ENCODE measurements at regions not wholly inside any gene's neighbourhood (a gene's known extent, or its start where the extent isn't known, plus 50 kb on each side); places are given as distances from the start of the nearest gene placed in this dataset.
A peak's percentile ranks its signal among the peaks of the same experiment; 100 is the strongest.

- Histone ChIP-seq H3K27ac (no peak overlapping the region), H2AFZ (no peak overlapping the region)
- 59% methylated on average over 3 of the region's 3 CpGs for WGBS (ENCODE audit: low lambda C conversion rate, missing lambda C conversion rate)
Observed at GRCh38 chr1:106879538-106879937, 176.9 kb upstream of the PRMT6 start.

GRCh38 chr1:106880226-106880625 lies 176.2 kb upstream of the PRMT6 start:
- TF ChIP-seq, protein P1, sequence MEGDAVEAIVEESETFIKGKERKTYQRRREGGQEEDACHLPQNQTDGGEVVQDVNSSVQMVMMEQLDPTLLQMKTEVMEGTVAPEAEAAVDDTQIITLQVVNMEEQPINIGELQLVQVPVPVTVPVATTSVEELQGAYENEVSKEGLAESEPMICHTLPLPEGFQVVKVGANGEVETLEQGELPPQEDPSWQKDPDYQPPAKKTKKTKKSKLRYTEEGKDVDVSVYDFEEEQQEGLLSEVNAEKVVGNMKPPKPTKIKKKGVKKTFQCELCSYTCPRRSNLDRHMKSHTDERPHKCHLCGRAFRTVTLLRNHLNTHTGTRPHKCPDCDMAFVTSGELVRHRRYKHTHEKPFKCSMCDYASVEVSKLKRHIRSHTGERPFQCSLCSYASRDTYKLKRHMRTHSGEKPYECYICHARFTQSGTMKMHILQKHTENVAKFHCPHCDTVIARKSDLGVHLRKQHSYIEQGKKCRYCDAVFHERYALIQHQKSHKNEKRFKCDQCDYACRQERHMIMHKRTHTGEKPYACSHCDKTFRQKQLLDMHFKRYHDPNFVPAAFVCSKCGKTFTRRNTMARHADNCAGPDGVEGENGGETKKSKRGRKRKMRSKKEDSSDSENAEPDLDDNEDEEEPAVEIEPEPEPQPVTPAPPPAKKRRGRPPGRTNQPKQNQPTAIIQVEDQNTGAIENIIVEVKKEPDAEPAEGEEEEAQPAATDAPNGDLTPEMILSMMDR (IDR thresholded peaks at IDR 0.05; ENCODE audit: poor library complexity), result no peak
- TF ChIP-seq EZH2phosphoT487 (IDR thresholded peaks at IDR 0.05; ENCODE audit: low read depth, severe bottlenecking, unreplicated experiment) (no peak), EZH2 (IDR thresholded peaks at IDR 0.05; ENCODE audit: borderline replicate concordance) (no peak)

More at GRCh38 chr1:106879538-106879937, 176.9 kb upstream of the PRMT6 start:
- no peaks in the 10 kb centered on the region for H3K9me3 ChIP-seq (ENCODE audit: low read depth)
- no peaks in the 10 kb centered on the region for H3K9me2 ChIP-seq (replicated peaks; ENCODE audit: insufficient read depth)
- DNase-seq (ENCODE audit: low spot score), result peak; percentile 6
- no peaks in the 10 kb centered on the region for H3K36me3 ChIP-seq (replicated peaks; ENCODE audit: insufficient read depth, low read depth)
- TF ChIP-seq EZH2phosphoT487 (IDR thresholded peaks at IDR 0.05; ENCODE audit: low read depth, severe bottlenecking, unreplicated experiment), result no peak
- no peak for TF ChIP-seq EZH2 (IDR thresholded peaks at IDR 0.05; ENCODE audit: borderline replicate concordance)
- TF ChIP-seq, protein P1 (IDR thresholded peaks at IDR 0.05; ENCODE audit: poor library complexity), result no peak
- H3K27me3 ChIP-seq, result no peaks in the 10 kb centered on the region
- H3K79me2 ChIP-seq, result no peaks in the 10 kb centered on the region
- no peak overlapping the region for H3K4me2 ChIP-seq
- H3K4me3 ChIP-seq, result no peak overlapping the region
- H3K4me1 ChIP-seq (ENCODE audit: insufficient read depth), result no peaks in the 10 kb centered on the region
- H4K20me1 ChIP-seq (ENCODE audit: insufficient read depth, poor library complexity, severe bottlenecking), result no peaks in the 10 kb centered on the region

GRCh38 chr1:106883208-106883607 lies 173.3 kb upstream of the PRMT6 start:
- Histone ChIP-seq H3K27me3 (no peaks in the 10 kb centered on the region), H4K20me1 (ENCODE audit: insufficient read depth, poor library complexity, severe bottlenecking) (no peaks in the 10 kb centered on the region), H3K79me2 (no peaks in the 10 kb centered on the region), H3K27ac (no peak overlapping the region), H3K4me2 (no peak overlapping the region), H3K9me2 (replicated peaks; ENCODE audit: insufficient read depth) (no peaks in the 10 kb centered on the region), H3K36me3 (replicated peaks; ENCODE audit: insufficient read depth, low read depth) (no peaks in the 10 kb centered on the region), H3K9me3 (ENCODE audit: low read depth) (no peaks in the 10 kb centered on the region), H3K4me3 (no peak overlapping the region), H3K4me1 (ENCODE audit: insufficient read depth) (no peaks in the 10 kb centered on the region), H2AFZ (no peak overlapping the region)
- TF ChIP-seq, protein P1 (IDR thresholded peaks at IDR 0.05; ENCODE audit: poor library complexity), result no peak
- no peak for TF ChIP-seq EZH2 (IDR thresholded peaks at IDR 0.05; ENCODE audit: borderline replicate concordance)
- no peak for TF ChIP-seq EZH2phosphoT487 (IDR thresholded peaks at IDR 0.05; ENCODE audit: low read depth, severe bottlenecking, unreplicated experiment)
- no peak for DNase-seq (ENCODE audit: low spot score)

More at GRCh38 chr1:106880226-106880625, 176.2 kb upstream of the PRMT6 start:
- no peaks in the 10 kb centered on the region for H3K9me2 ChIP-seq (replicated peaks; ENCODE audit: insufficient read depth)
- no peaks in the 10 kb centered on the region for H3K4me1 ChIP-seq (ENCODE audit: insufficient read depth)
- H3K79me2 ChIP-seq, result no peaks in the 10 kb centered on the region
- H3K9me3 ChIP-seq (ENCODE audit: low read depth), result no peaks in the 10 kb centered on the region
- H4K20me1 ChIP-seq (ENCODE audit: insufficient read depth, poor library complexity, severe bottlenecking), result no peaks in the 10 kb centered on the region
- no peak overlapping the region for H3K4me2 ChIP-seq
- no peak overlapping the region for H3K4me3 ChIP-seq
- H3K36me3 ChIP-seq (replicated peaks; ENCODE audit: insufficient read depth, low read depth), result no peaks in the 10 kb centered on the region
- no peak overlapping the region for H3K27ac ChIP-seq
- no peak overlapping the region for H2AFZ ChIP-seq
- WGBS (ENCODE audit: low lambda C conversion rate, missing lambda C conversion rate), result 83% methylated on average over 3 of the region's 3 CpGs
- no peaks in the 10 kb centered on the region for H3K27me3 ChIP-seq
- DNase-seq (ENCODE audit: low spot score), result no peak

- no peaks in the 10 kb centered on the region for H3K27me3 ChIP-seq
- TF ChIP-seq EZH2phosphoT487 (IDR thresholded peaks at IDR 0.05; ENCODE audit: low read depth, severe bottlenecking, unreplicated experiment), result no peak
- no peak for TF ChIP-seq EZH2 (IDR thresholded peaks at IDR 0.05; ENCODE audit: borderline replicate concordance)
- TF ChIP-seq, protein P1 (IDR thresholded peaks at IDR 0.05; ENCODE audit: poor library complexity), result no peak
- no peaks in the 10 kb centered on the region for H3K36me3 ChIP-seq (replicated peaks; ENCODE audit: insufficient read depth, low read depth)
- no peak overlapping the region for H3K27ac ChIP-seq
- no peak overlapping the region for H3K4me2 ChIP-seq
- H3K9me2 ChIP-seq (replicated peaks; ENCODE audit: insufficient read depth), result no peaks in the 10 kb centered on the region
- no peaks in the 10 kb centered on the region for H3K9me3 ChIP-seq (ENCODE audit: low read depth)
- no peaks in the 10 kb centered on the region for H3K79me2 ChIP-seq
- 25% methylated on average over 1 of the region's 1 CpG for WGBS (ENCODE audit: low lambda C conversion rate, missing lambda C conversion rate)
- H2AFZ ChIP-seq, result no peak overlapping the region
- no peaks in the 10 kb centered on the region for H4K20me1 ChIP-seq (ENCODE audit: insufficient read depth, poor library complexity, severe bottlenecking)
- no peak overlapping the region for H3K4me3 ChIP-seq
- no peaks in the 10 kb centered on the region for H3K4me1 ChIP-seq (ENCODE audit: insufficient read depth)
- DNase-seq (ENCODE audit: low spot score), result no peak
Observed at GRCh38 chr1:106889059-106889458, 167.4 kb upstream of the PRMT6 start.
